ENCODE measurements at regions not wholly inside any gene's neighbourhood (a gene's known extent, or its start where the extent isn't known, plus 50 kb on each side); places are given as distances from the start of the nearest gene placed in this dataset.

GRCh38 chrX:148441387-148441786 lies 59.0 kb upstream of the AFF2 start:
- Mint-ChIP-seq H3K27ac (ENCODE audit: unreplicated experiment) (no peak overlapping the region), H3K27me3 (ENCODE audit: unreplicated experiment) (no peaks in the 10 kb centered on the region), H3K4me1 (ENCODE audit: unreplicated experiment) (no peaks in the 10 kb centered on the region), H3K9me3 (ENCODE audit: unreplicated experiment) (peaks cover 28% of the 10 kb centered on the region), H3K4me3 (ENCODE audit: unreplicated experiment) (no peak overlapping the region), H3K36me3 (ENCODE audit: unreplicated experiment) (no peaks in the 10 kb centered on the region)
- TF ChIP-seq CTCF (IDR thresholded peaks at IDR 0.05): no peak
- DNase-seq (ENCODE audit: extremely low spot score, unreplicated experiment): no peak

DNA sequence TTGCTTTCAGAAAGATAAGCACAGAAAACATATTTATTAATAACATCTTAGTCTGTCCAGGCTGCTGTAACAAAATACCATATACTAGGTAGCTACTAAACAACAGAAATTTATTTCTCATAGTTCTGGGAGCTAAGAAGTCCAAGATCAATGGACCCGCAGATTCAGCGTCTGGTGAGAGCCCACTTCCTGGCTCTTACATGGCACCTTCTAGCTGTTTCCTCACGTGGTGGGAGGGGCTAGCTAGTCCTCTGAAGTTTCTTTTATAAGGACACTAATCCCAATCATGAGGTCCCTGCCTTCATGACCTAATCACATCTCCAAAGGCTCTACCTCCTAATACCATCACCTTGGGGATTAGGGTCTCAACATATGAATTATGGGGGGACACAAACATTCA lies 57.2 kb upstream of the AFF2 start:
- H3K27me3 Mint-ChIP-seq (ENCODE audit: unreplicated experiment): no peaks in the 10 kb centered on the region
- no peaks in the 10 kb centered on the region for H3K36me3 Mint-ChIP-seq (ENCODE audit: unreplicated experiment)
- DNase-seq (ENCODE audit: extremely low spot score, unreplicated experiment): no peak
- no peaks in the 10 kb centered on the region for H3K4me1 Mint-ChIP-seq (ENCODE audit: unreplicated experiment)
- TF ChIP-seq CTCF (IDR thresholded peaks at IDR 0.05): no peak
- H3K4me3 Mint-ChIP-seq (ENCODE audit: unreplicated experiment): no peak overlapping the region
- H3K27ac Mint-ChIP-seq (ENCODE audit: unreplicated experiment): no peak overlapping the region
- H3K9me3 Mint-ChIP-seq (ENCODE audit: unreplicated experiment): peaks cover 27% of the 10 kb centered on the region

GRCh38 chrX:148448686-148449085 lies 51.7 kb upstream of the AFF2 start:
- DNase-seq (ENCODE audit: extremely low spot score, unreplicated experiment): no peak
- H3K9me3 Mint-ChIP-seq (ENCODE audit: unreplicated experiment): peaks cover 22% of the 10 kb centered on the region
- H3K27me3 Mint-ChIP-seq (ENCODE audit: unreplicated experiment): no peaks in the 10 kb centered on the region
- no peak for TF ChIP-seq CTCF (IDR thresholded peaks at IDR 0.05)
- H3K4me1 Mint-ChIP-seq (ENCODE audit: unreplicated experiment): no peaks in the 10 kb centered on the region
- H3K27ac Mint-ChIP-seq (ENCODE audit: unreplicated experiment): no peak overlapping the region
- no peak overlapping the region for H3K4me3 Mint-ChIP-seq (ENCODE audit: unreplicated experiment)
- no peaks in the 10 kb centered on the region for H3K36me3 Mint-ChIP-seq (ENCODE audit: unreplicated experiment)

Data from osteocyte (in vitro differentiated cells).